CD4-positive, alpha-beta T cell treated with Interleukin-4 for 4 hours (primary cell): ENCODE measurements at regions not wholly inside any gene's neighbourhood (a gene's known extent, or its start where the extent isn't known, plus 50 kb on each side); places are given as distances from the start of the nearest gene placed in this dataset.
A peak's percentile ranks its signal among the peaks of the same experiment; 100 is the strongest.

Experiments used
- DNase-seq: peaks from one replicate; pipeline ENCODE4 v3.0.0-alpha.2; 2020

GRCh38 chr9:99401680-99402504 is 179.8 kb downstream of the SEC61B start:
- DNase-seq: no peak

DNA sequence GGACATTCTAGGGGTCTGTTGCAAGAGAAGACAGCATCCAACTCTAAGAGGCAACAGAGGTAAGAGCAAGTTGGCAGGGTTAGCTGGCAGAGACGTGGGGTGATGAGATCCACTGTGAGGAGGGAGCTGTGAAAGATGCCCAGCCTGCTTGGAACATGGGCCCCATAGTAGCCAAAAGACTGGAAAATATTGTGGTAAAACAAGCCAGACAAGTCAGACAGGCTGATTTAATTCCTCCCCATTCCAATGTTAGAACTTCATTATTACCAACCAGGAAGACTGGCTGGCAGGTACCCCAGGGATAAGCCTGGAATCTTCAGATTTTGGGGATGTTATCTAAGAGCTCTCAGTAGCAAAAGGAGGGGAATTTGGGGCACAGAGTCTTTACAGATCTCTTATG is 181.3 kb downstream of the SEC61B start:
- no peak for DNase-seq

DNA sequence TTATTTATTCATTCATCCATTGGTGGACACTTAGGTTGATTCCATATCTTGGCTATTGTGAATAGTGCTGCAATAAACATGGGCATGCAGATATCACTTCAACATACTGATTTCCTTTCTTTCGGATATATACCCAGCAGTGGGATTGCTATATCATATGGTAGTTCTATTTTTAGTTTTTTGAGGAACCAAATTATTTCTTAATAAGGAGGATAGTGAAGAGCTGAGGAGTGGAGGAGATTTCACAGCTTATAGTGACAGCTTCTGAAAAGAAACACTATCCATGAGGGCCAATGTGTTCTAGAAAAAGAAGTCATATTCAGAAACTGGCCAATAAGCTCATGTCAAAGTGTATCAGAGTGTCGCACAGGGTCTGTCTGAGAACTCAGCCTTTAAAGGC is 183.3 kb downstream of the SEC61B start:
- no peak for DNase-seq

- DNase-seq: no peak
Measured at GRCh38 chr9:99406939-99407338, 184.9 kb downstream of the SEC61B start.

DNA sequence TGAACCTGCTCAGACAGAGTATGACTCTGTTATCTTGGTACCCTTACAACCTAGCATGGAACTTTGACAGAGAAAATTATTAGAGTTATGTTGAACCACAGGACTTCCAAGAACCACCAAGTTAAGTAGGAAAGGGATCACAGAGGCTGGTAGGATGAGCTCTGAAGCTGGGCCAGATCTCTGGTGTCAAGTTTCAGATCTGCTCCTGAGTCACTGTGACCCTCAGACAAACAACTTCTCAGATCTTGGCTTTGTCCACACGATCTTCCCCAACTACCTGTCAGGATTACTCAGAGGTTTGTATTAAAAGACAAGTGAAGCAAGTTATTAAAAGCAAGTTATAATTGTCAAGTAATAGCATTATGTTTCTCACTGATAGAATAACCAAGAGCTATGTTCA is 189.0 kb downstream of the SEC61B start:
- DNase-seq: no peak

- DNase-seq: no peak
Measured at GRCh38 chr9:99411479-99412115, 189.5 kb downstream of the SEC61B start.

DNA sequence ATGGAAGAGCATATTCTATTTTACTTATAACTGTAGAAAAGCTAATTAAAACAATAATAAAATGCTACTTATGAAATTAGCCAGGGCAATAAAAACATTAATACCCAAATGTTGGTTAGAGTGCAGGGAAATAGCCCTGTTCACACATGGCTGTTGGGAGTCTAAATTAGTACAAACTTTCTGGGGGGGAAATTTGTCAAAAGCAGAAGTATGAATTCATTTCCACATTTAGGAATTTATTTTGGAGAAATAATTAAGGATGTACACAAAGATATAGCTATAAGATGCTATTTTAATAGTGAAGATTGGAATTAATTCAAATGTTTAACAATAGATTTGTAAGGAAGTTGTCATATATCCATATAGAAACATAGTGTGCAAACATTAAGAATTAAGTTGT is 190.5 kb downstream of the SEC61B start:
- no peak for DNase-seq

GRCh38 chr9:99414321-99414720 is 192.2 kb downstream of the SEC61B start:
- no peak for DNase-seq

DNA sequence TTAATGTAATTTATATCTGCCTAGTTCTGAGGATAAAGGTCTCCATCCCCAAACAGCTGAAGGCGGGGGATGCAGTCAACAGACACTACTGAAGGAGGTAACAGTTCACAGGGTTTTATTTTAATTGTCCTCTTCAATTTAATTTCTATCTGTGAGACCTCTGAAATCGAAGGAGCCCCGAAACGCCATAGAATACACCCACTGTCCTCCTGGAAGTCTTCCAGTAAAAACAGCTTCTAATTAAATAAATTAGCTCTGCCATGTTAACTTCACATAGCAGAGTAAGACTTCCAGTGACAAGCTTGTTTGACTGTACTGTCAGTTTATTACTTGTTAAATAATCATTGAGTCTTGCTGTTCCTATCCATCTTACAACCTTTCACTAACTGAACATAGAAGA is 193.5 kb downstream of the SEC61B start:
- DNase-seq: no peak

GRCh38 chr9:99416007-99416406 is 193.9 kb downstream of the SEC61B start:
- DNase-seq: no peak

DNA sequence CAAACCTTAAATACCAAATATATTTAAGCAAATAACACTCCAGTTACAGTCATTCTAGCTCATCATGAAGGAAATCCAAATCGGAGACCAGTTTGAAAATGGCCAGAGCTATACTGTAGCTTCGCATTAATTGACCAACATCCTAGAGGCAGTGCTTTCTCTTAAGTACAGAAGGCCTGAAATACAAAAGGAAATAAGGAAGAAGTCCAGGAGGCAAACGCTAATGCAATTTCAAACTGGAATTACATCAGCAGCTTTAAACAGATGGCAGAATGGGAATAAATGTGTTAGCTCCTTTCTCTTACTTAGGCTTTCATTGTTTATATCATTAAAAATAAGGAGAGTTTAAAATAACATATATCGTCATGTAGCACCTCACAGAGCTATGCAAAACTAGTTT is 197.0 kb downstream of the SEC61B start:
- no peak for DNase-seq

GRCh38 chr9:99421369-99421768 is 199.3 kb downstream of the SEC61B start:
- no peak for DNase-seq

GRCh38 chr9:99425124-99425523 is 203.0 kb downstream of the SEC61B start:
- no peak for DNase-seq

- no peak for DNase-seq
Measured at GRCh38 chr9:99425923-99426842, 204.1 kb downstream of the SEC61B start.

- no peak for DNase-seq
Measured at GRCh38 chr9:99427260-99427659, 205.2 kb downstream of the SEC61B start.

DNA sequence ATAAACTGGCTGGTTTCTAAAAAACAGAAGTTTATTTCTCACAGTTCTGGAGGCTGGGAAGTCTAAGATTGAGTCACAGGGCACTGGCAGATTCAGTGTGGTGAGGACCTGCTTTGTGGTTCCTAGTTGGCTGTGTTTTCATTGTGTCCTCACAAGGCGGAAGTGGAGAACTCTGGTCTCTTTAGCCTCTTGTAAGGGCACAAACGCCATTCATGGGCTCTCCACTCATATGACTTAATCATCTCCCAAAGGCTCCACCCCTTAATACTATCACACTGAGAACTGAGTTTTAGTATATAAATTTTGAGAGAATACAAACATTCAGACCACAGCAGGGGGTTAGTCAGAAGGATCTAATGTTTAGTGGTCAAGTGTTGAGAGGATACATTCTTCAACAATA is 208.2 kb downstream of the SEC61B start:
- no peak for DNase-seq

GRCh38 chr9:99431103-99431502 is 209.0 kb downstream of the SEC61B start:
- DNase-seq: no peak

DNA sequence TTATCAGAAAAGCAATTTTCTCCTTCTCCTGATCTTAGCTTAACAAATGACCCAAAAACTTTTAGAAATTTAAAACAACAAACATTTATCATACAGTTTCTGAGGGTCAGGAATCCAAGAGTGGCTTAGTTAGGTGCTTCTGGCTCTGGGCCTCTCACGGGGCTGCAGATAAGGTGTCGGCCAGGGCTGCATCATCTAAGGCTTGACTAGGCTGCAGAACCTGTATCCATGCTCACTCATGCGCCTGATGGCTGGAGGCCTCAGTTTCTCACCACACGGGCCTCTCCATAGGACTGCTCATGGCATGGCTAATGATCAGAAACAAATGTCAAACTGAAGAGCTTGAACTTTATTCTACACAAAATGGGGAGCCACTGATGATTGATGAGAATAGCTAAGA is 210.0 kb downstream of the SEC61B start:
- DNase-seq: no peak

DNA sequence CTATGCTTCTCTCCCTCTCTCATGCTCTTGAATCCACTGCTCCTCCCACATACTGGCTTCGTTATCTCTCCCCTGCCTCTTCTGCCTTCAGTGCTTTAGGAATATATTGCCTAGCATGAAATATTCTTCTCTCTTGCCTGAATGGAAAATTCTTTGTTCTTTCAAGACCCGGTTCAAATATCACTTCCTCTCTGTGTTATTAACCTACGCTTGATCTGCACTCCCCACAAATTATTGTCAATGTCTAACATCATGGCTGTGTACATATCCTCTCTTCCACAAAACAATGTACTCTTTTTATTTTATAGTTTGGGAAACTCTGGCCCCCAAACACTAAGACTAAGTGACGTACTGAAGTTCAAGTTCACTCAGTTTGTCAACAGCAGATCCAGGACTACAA is 211.0 kb downstream of the SEC61B start:
- no peak for DNase-seq

GRCh38 chr9:99433555-99433954 is 211.5 kb downstream of the SEC61B start:
- DNase-seq: peak; percentile 58

DNA sequence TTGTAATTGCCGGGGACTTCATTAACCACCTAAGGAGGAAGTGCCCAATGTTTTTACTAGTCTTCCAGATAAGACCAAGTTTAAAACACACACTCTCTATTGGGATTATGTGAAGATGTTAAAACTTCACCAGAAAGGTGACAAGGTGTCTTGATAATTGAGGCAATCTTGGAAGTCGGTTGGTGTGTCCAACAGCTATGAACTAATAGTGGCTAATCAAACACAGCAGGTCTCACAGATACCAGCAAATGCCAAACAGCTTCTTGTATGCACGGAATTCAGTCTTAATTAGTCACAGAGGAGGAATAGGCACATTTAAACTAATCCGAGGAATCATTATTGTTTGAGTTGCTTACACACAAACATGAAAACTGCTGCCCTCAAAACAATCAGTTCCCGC is 214.5 kb downstream of the SEC61B start:
- no peak for DNase-seq

GRCh38 chr9:99437145-99437544 is 215.1 kb downstream of the SEC61B start:
- DNase-seq: no peak

DNA sequence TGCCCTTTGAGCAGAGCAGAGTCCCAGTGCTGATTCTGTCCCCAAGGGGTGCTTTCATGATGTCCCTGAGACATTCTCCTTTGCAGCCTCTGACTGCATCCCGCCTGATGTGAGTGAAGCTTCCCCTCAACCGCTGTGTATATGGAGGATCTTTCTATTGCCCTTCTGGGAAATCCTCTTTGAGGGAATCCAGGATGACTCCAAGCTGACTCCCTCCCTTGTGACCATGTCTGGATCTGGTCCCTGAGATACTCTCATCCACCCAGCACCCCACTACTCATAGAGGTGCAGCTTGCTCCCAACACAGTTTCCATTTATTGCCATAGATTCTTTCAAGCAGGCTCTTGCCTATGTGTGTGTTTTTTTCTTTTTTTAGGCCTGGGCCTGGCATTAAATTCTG is 216.5 kb downstream of the SEC61B start:
- no peak for DNase-seq

DNA sequence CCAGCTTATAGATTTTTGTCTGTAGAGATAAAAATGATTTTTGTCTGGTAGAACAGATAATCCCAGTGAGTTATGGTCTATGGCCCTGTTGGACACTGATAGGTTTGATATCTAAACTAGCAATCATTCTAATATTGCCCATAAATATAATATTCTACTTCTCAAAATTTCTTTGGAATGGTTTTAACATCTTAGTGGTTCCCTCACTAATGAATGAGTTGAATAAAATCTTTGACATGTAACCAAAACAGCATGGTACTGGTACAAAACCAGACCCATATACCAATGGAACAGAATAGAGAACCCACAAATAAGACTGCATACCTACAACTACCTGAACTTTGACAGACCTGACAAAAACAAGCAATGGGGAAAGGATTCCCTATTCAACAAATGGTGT is 219.7 kb downstream of the SEC61B start:
- DNase-seq: no peak
